Transverse colon (tissue), 4 donors: ENCODE measurements at regions not wholly inside any gene's neighbourhood (a gene's known extent, or its start where the extent isn't known, plus 50 kb on each side); places are given as distances from the start of the nearest gene placed in this dataset.

Experiments used
- EP300 ChIP-seq: sonication (generic); formaldehyde crosslinking; IDR thresholded peaks from one replicate; pipeline ENCODE4 v1.6.1; 2017; ENCODE audit warnings: antibody characterized with exemption, low read depth
- POLR2AphosphoS5 ChIP-seq, 3 donors: sonication (generic); formaldehyde crosslinking; IDR thresholded peaks; one replicate each; pipeline ENCODE4 v1.6.1; 2016; ENCODE audit warnings: antibody characterized with exemption in 3 of 3
- TF ChIP-seq, protein P1 (sequence below), 5 experiments: fragments of 200-600 bp in 3 of 5; fragments of 450-650 bp in 2 of 5; sonication (generic) in 3 of 5; IDR thresholded peaks; 1 replicate in 2 of 5; 2 replicates in 3 of 5; pipeline ENCODE4 v1.5.1; 2016 to 2017; ENCODE audit warnings: antibody characterized with exemption in 5 of 5, inconsistent platforms in 3 of 5, mild to moderate bottlenecking in 2 of 5, moderate library complexity in 1 of 5

DNA sequence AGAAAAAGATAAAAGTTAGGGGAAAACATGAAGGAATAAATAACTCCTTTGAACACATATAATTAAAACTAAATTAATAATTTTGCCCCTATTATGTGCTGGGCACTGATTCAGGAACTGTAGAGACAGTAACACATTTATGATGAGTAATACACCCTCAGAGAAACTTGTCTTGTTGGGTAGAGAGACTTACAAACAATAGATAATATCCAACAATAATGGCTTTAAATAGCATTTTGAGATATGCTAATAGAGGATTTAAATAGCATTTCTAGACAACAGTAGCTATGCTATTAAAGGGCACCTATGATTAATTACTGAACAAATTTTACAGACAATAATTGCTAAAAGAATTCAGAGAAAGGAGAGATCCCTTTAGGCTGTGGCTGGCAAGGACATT, 455.5 kb downstream of the NUF2 start:
- TF ChIP-seq, protein P1, sequence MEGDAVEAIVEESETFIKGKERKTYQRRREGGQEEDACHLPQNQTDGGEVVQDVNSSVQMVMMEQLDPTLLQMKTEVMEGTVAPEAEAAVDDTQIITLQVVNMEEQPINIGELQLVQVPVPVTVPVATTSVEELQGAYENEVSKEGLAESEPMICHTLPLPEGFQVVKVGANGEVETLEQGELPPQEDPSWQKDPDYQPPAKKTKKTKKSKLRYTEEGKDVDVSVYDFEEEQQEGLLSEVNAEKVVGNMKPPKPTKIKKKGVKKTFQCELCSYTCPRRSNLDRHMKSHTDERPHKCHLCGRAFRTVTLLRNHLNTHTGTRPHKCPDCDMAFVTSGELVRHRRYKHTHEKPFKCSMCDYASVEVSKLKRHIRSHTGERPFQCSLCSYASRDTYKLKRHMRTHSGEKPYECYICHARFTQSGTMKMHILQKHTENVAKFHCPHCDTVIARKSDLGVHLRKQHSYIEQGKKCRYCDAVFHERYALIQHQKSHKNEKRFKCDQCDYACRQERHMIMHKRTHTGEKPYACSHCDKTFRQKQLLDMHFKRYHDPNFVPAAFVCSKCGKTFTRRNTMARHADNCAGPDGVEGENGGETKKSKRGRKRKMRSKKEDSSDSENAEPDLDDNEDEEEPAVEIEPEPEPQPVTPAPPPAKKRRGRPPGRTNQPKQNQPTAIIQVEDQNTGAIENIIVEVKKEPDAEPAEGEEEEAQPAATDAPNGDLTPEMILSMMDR (IDR thresholded peaks at IDR 0.05), result no peak
- TF ChIP-seq POLR2AphosphoS5 (IDR thresholded peaks at IDR 0.05) (no peak), EP300 (no peak)
